GM19468 (cell line): ENCODE measurements at regions not wholly inside any gene's neighbourhood (a gene's known extent, or its start where the extent isn't known, plus 50 kb on each side); places are given as distances from the start of the nearest gene placed in this dataset.

Source experiments
- ATAC-seq: cut with Tn5 transposase; IDR thresholded peaks from one replicate; pipeline ENCODE4 v1.9.1; 2021; ENCODE audit warnings: mild to moderate bottlenecking, moderate library complexity, moderate number of reproducible peaks; ENCODE audit not compliant: unreplicated experiment; ENCODE audit errors: extremely low read depth

- no peak for ATAC-seq
Measured at GRCh38 chr4:11929080-11929479, 500.4 kb upstream of the HS3ST1 start.

- ATAC-seq, result no peak
Measured at GRCh38 chr4:11919316-11919715, 490.6 kb upstream of the HS3ST1 start.

GRCh38 chr4:11914406-11914805 lies 485.7 kb upstream of the HS3ST1 start:
- no peak for ATAC-seq

GRCh38 chr4:11912886-11913285 lies 484.2 kb upstream of the HS3ST1 start:
- ATAC-seq, result no peak

GRCh38 chr4:11910812-11911211 lies 482.1 kb upstream of the HS3ST1 start:
- ATAC-seq, result no peak

GRCh38 chr4:11908712-11909111 lies 480.0 kb upstream of the HS3ST1 start:
- ATAC-seq, result no peak

GRCh38 chr4:11908205-11908604 lies 479.5 kb upstream of the HS3ST1 start:
- ATAC-seq, result no peak

GRCh38 chr4:11904846-11905739 lies 476.4 kb upstream of the HS3ST1 start:
- ATAC-seq, result no peak

GRCh38 chr4:11904117-11904535 lies 475.4 kb upstream of the HS3ST1 start:
- no peak for ATAC-seq

GRCh38 chr4:11901089-11901488 lies 472.4 kb upstream of the HS3ST1 start:
- no peak for ATAC-seq

GRCh38 chr4:11900359-11900758 lies 471.7 kb upstream of the HS3ST1 start:
- ATAC-seq, result no peak

GRCh38 chr4:11898796-11899195 lies 470.1 kb upstream of the HS3ST1 start:
- ATAC-seq, result no peak

- no peak for ATAC-seq
Measured at GRCh38 chr4:11895766-11896165, 467.1 kb upstream of the HS3ST1 start.

GRCh38 chr4:11894977-11895376 lies 466.3 kb upstream of the HS3ST1 start:
- no peak for ATAC-seq

- ATAC-seq, result no peak
Measured at GRCh38 chr4:11894221-11894620, 465.5 kb upstream of the HS3ST1 start.

- no peak for ATAC-seq
Measured at GRCh38 chr4:11889099-11889498, 460.4 kb upstream of the HS3ST1 start.

GRCh38 chr4:11881947-11882346 lies 453.3 kb upstream of the HS3ST1 start:
- no peak for ATAC-seq

GRCh38 chr4:11881364-11881763 lies 452.7 kb upstream of the HS3ST1 start:
- no peak for ATAC-seq

- no peak for ATAC-seq
Measured at GRCh38 chr4:11878241-11878640, 449.5 kb upstream of the HS3ST1 start.

GRCh38 chr4:11876104-11876503 lies 447.4 kb upstream of the HS3ST1 start:
- no peak for ATAC-seq

- ATAC-seq, result no peak
Measured at GRCh38 chr4:11869191-11869870, 440.6 kb upstream of the HS3ST1 start.

- no peak for ATAC-seq
Measured at GRCh38 chr4:11866391-11866790, 437.7 kb upstream of the HS3ST1 start.
